ENCODE measurements at regions not wholly inside any gene's neighbourhood (a gene's known extent, or its start where the extent isn't known, plus 50 kb on each side); places are given as distances from the start of the nearest gene placed in this dataset.

DNA sequence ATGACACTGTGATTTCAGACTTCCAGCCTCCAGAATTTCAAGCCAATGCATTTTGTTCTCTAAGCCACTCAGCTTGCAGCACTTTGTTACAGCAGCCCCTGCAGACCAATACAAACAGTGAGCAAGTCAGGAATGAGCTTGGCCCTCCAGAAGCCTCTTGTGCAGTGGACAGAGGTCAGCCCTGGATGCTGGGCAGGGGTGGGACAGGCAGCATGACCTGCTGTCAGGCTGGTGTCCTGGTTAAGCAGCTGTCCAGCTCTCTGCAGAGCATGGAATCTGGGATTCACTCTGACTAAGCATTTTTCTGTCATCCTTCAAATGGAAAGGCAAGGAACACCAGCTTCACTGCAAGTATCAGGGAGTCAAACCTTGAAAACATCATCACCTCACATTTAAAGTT lies 85.5 kb upstream of the GDF10 start:
- no peak overlapping the region for H3K9ac ChIP-seq (ENCODE audit: low read length)
- H3K9me3 Mint-ChIP-seq (ENCODE audit: insufficient read depth), result no peaks in the 10 kb centered on the region
- no peaks in the 10 kb centered on the region for H3K36me3 ChIP-seq (replicated peaks in 1 of 2; ENCODE audit: control extremely low read depth in 1 of 2, control insufficient read depth in 1 of 2, extremely low read depth in 1 of 2, insufficient read depth in 2 of 2, low read length in 1 of 2)
- H3K27me3 ChIP-seq (replicated peaks in 1 of 4; ENCODE audit: control extremely low read depth in 1 of 4, control insufficient read depth in 3 of 4, insufficient read depth in 4 of 4, low read length in 3 of 4), result no peaks in the 10 kb centered on the region
- ChIA-PET CTCF (interaction anchor here (1.4 kb wide), 1 partner anchor 167 kb away, joined by 3 read pairs; no protein-coding TSS in a partner anchor), POLR2A (no interaction called here)
- ATAC-seq (ENCODE audit: low read depth), result no peak
- H3K4me3 ChIP-seq (ENCODE audit: control extremely low read depth in 1 of 5, extremely low read depth in 1 of 5, insufficient read depth in 1 of 5, low read depth in 2 of 5, low read length in 4 of 5), result no peak overlapping the region
- H3K79me2 ChIP-seq (ENCODE audit: control insufficient read depth, insufficient read depth, low read length), result no peaks in the 10 kb centered on the region
- H3K9me3 ChIP-seq (ENCODE audit: control extremely low read depth in 1 of 3, control insufficient read depth in 2 of 3, insufficient read depth in 1 of 3, low read length in 2 of 3), result peaks cover 0 to 3% (median 3%) of the 10 kb centered on the region in 3 donors
- H3K27me3 Mint-ChIP-seq, result peaks cover 17% of the 10 kb centered on the region
- no peak overlapping the region for H3K27ac ChIP-seq (ENCODE audit: low read length in 2 of 2)
- TF ChIP-seq, protein P1, sequence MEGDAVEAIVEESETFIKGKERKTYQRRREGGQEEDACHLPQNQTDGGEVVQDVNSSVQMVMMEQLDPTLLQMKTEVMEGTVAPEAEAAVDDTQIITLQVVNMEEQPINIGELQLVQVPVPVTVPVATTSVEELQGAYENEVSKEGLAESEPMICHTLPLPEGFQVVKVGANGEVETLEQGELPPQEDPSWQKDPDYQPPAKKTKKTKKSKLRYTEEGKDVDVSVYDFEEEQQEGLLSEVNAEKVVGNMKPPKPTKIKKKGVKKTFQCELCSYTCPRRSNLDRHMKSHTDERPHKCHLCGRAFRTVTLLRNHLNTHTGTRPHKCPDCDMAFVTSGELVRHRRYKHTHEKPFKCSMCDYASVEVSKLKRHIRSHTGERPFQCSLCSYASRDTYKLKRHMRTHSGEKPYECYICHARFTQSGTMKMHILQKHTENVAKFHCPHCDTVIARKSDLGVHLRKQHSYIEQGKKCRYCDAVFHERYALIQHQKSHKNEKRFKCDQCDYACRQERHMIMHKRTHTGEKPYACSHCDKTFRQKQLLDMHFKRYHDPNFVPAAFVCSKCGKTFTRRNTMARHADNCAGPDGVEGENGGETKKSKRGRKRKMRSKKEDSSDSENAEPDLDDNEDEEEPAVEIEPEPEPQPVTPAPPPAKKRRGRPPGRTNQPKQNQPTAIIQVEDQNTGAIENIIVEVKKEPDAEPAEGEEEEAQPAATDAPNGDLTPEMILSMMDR (IDR thresholded peaks at IDR 0.05), result no peak
- TF ChIP-seq EZH2 (IDR thresholded peaks at IDR 0.05; ENCODE audit: borderline replicate concordance, insufficient read depth, low read depth, low read length, poor library complexity, severe bottlenecking), result no peak
- H4K20me1 ChIP-seq (ENCODE audit: control insufficient read depth, insufficient read depth, low read length, poor library complexity, severe bottlenecking), result no peaks in the 10 kb centered on the region
- H3K4me2 ChIP-seq (replicated peaks; ENCODE audit: low read depth, low read length, poor library complexity, severe bottlenecking), result no peak overlapping the region
- no peaks in the 10 kb centered on the region for H3K4me1 Mint-ChIP-seq
- intact Hi-C loops (cut with micrococcal nuclease), result no loop called here
- H2AFZ ChIP-seq (ENCODE audit: insufficient read depth, low read depth, low read length, poor library complexity, severe bottlenecking), result no peak overlapping the region
- DNase-seq, result no peak
- H3K27ac Mint-ChIP-seq, result no peak overlapping the region
- H3K4me3 Mint-ChIP-seq, result no peak overlapping the region
- H3K4me1 ChIP-seq (ENCODE audit: control insufficient read depth in 2 of 2, insufficient read depth in 2 of 2, low read length in 2 of 2), result no peaks in the 10 kb centered on the region

DNA sequence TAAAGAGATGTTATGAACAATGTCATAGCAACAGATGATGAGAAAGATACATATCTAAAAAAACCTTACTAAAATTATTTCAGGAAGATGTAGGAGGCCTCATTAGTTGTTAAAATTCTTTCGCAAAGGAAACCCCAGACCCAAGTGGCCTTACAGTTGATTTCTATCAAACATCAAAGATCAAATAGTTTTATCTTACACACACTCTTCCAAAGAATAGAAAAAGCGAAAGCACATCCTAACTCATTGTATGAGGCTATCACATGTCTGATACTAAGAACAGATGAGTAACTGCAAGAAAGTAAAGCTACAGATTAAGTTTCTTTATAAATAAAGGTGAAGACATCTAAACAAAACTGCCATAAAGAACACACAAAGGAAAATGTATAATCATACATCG lies 82.9 kb upstream of the GDF10 start:
- H3K27me3 Mint-ChIP-seq, result peaks cover 18% of the 10 kb centered on the region
- POLR2A ChIA-PET, result no interaction called here
- H3K4me3 Mint-ChIP-seq, result no peak overlapping the region
- ATAC-seq (ENCODE audit: low read depth), result no peak
- H2AFZ ChIP-seq (ENCODE audit: insufficient read depth, low read depth, low read length, poor library complexity, severe bottlenecking), result no peak overlapping the region
- intact Hi-C loops (cut with micrococcal nuclease), result no loop called here
- no peak overlapping the region for H3K27ac ChIP-seq (ENCODE audit: low read length in 2 of 2)
- no peaks in the 10 kb centered on the region for H3K36me3 ChIP-seq (replicated peaks in 1 of 2; ENCODE audit: control extremely low read depth in 1 of 2, control insufficient read depth in 1 of 2, extremely low read depth in 1 of 2, insufficient read depth in 2 of 2, low read length in 1 of 2)
- CTCF ChIA-PET, result no interaction called here
- WGBS (ENCODE audit: insufficient coverage), result no CpG with 5 or more reads among the region's 3 CpGs
- H3K4me1 ChIP-seq (ENCODE audit: control insufficient read depth in 2 of 2, insufficient read depth in 2 of 2, low read length in 2 of 2), result no peaks in the 10 kb centered on the region
- H3K9me3 Mint-ChIP-seq (ENCODE audit: insufficient read depth), result no peaks in the 10 kb centered on the region
- no peak for TF ChIP-seq EZH2 (IDR thresholded peaks at IDR 0.05; ENCODE audit: borderline replicate concordance, insufficient read depth, low read depth, low read length, poor library complexity, severe bottlenecking)
- TF ChIP-seq, protein P1 (IDR thresholded peaks at IDR 0.05), result no peak
- H3K27ac Mint-ChIP-seq, result no peak overlapping the region
- H3K4me1 Mint-ChIP-seq, result no peaks in the 10 kb centered on the region
- no peak for DNase-seq
- H3K4me2 ChIP-seq (replicated peaks; ENCODE audit: low read depth, low read length, poor library complexity, severe bottlenecking), result no peak overlapping the region
- H4K20me1 ChIP-seq (ENCODE audit: control insufficient read depth, insufficient read depth, low read length, poor library complexity, severe bottlenecking), result no peaks in the 10 kb centered on the region
- H3K9me3 ChIP-seq (ENCODE audit: control extremely low read depth in 1 of 3, control insufficient read depth in 2 of 3, insufficient read depth in 1 of 3, low read length in 2 of 3), result peaks cover 0 to 3% (median 0%) of the 10 kb centered on the region in 3 donors
- H3K9ac ChIP-seq (ENCODE audit: low read length), result no peak overlapping the region
- no peak overlapping the region for H3K4me3 ChIP-seq (ENCODE audit: control extremely low read depth in 1 of 5, extremely low read depth in 1 of 5, insufficient read depth in 1 of 5, low read depth in 2 of 5, low read length in 4 of 5)
- H3K27me3 ChIP-seq (replicated peaks in 1 of 4; ENCODE audit: control extremely low read depth in 1 of 4, control insufficient read depth in 3 of 4, insufficient read depth in 4 of 4, low read length in 3 of 4), result no peaks in the 10 kb centered on the region
- H3K79me2 ChIP-seq (ENCODE audit: control insufficient read depth, insufficient read depth, low read length), result no peaks in the 10 kb centered on the region
